Suprapubic skin (tissue), 4 donors: ENCODE measurements at regions not wholly inside any gene's neighbourhood (a gene's known extent, or its start where the extent isn't known, plus 50 kb on each side); places are given as distances from the start of the nearest gene placed in this dataset.
A peak's percentile ranks its signal among the peaks of the same experiment; 100 is the strongest.

ENCODE experiments used
- DNase-seq, 2 donors: peaks; one replicate each; pipeline ENCODE4 v3.0.0-alpha.2; 2019; ENCODE audit warnings: low spot score in 2 of 2
- H3K27ac ChIP-seq: fragments of 200-600 bp; sonication (generic); one replicate; pipeline ENCODE4 v1.5.1; 2019
- H3K27me3 ChIP-seq: fragments of 200-600 bp; sonication (generic); one replicate; pipeline ENCODE4 v1.5.1; 2019
- H3K36me3 ChIP-seq: fragments of 200-600 bp; sonication (generic); one replicate; pipeline ENCODE4 v1.5.1; 2019
- H3K4me1 ChIP-seq: fragments of 200-600 bp; sonication (generic); one replicate; pipeline ENCODE4 v1.5.1; 2019
- H3K4me3 ChIP-seq: fragments of 200-600 bp; sonication (generic); one replicate; pipeline ENCODE4 v1.5.1; 2019; ENCODE audit warnings: mild to moderate bottlenecking
- H3K9me3 ChIP-seq: fragments of 200-600 bp; sonication (generic); one replicate; pipeline ENCODE4 v1.5.1; 2019
- CTCF ChIP-seq, 2 donors: fragments of 200-600 bp in 1 of 2; fragments of 450-650 bp in 1 of 2; sonication (generic) in 1 of 2; IDR thresholded peaks; one replicate each; pipeline ENCODE4 v1.5.1; 2016 to 2019; ENCODE audit warnings: antibody characterized with exemption in 2 of 2, mild to moderate bottlenecking in 1 of 2, moderate library complexity in 1 of 2
- EP300 ChIP-seq: sonication (generic); formaldehyde crosslinking; IDR thresholded peaks from one replicate; pipeline ENCODE4 v1.6.1; 2017; ENCODE audit warnings: antibody characterized with exemption
- POLR2A ChIP-seq, 2 donors: fragments of 450-650 bp; IDR thresholded peaks; one replicate each; pipeline ENCODE4 v1.6.1; 2017; ENCODE audit warnings: antibody characterized with exemption in 2 of 2, mild to moderate bottlenecking in 2 of 2, moderate library complexity in 2 of 2
- POLR2AphosphoS5 ChIP-seq, 3 donors: sonication (generic); formaldehyde crosslinking; IDR thresholded peaks; one replicate each; pipeline ENCODE4 v1.6.1; 2017; ENCODE audit warnings: antibody characterized with exemption in 3 of 3
- WGBS: methylation state at CpG from one replicate; pipeline ENCODE4 v1.1.5; 2018; 5-methylcytosine and 5-hydroxymethylcytosine counted together

- TF ChIP-seq EP300 (no peak), POLR2A (IDR thresholded peaks at IDR 0.05) (no peak), CTCF (IDR thresholded peaks at IDR 0.05) (no peak), POLR2AphosphoS5 (IDR thresholded peaks at IDR 0.05) (no peak)
These were observed 92.6 kb upstream of the CASZ1 start for GRCh38 chr1:10888791-10889649.

GRCh38 chr1:10889650-10890353 lies 93.4 kb upstream of the CASZ1 start:
- 64% methylated on average over 20 of the region's 20 CpGs for WGBS
- no peak for DNase-seq
- Histone ChIP-seq H3K27me3 (peaks cover 54% of the 10 kb centered on the region), H3K36me3 (no peaks in the 10 kb centered on the region), H3K4me1 (peaks cover 31% of the 10 kb centered on the region), H3K9me3 (no peaks in the 10 kb centered on the region), H3K27ac (no peak overlapping the region), H3K4me3 (no peak overlapping the region)
- TF ChIP-seq EP300 = no peak
- no peak for TF ChIP-seq POLR2A (IDR thresholded peaks at IDR 0.05)
- no peak for TF ChIP-seq POLR2AphosphoS5 (IDR thresholded peaks at IDR 0.05)
- TF ChIP-seq CTCF (IDR thresholded peaks at IDR 0.05) = no peak

More at GRCh38 chr1:10888791-10889649, 92.6 kb upstream of the CASZ1 start:
- no peak for DNase-seq
- H3K4me3 ChIP-seq = peak overlapping the region; percentile 27
- 30% methylated on average over 17 of the region's 66 CpGs for WGBS
- no peak overlapping the region for H3K27ac ChIP-seq
- H3K9me3 ChIP-seq = no peaks in the 10 kb centered on the region
- H3K27me3 ChIP-seq = peaks cover 54% of the 10 kb centered on the region
- no peaks in the 10 kb centered on the region for H3K36me3 ChIP-seq
- H3K4me1 ChIP-seq = peaks cover 31% of the 10 kb centered on the region

- DNase-seq = no peak
- H3K9me3 ChIP-seq = no peaks in the 10 kb centered on the region
- H3K36me3 ChIP-seq = no peaks in the 10 kb centered on the region
- WGBS = 37% methylated on average over 7 of the region's 9 CpGs
- H3K27me3 ChIP-seq = peaks cover 47% of the 10 kb centered on the region
- peaks cover 31% of the 10 kb centered on the region for H3K4me1 ChIP-seq
- H3K27ac ChIP-seq = peak overlapping the region; percentile 64
- H3K4me3 ChIP-seq = no peak overlapping the region
- TF ChIP-seq POLR2AphosphoS5 (IDR thresholded peaks at IDR 0.05) (peak in 1 of 3 donors; percentile 60), POLR2A (IDR thresholded peaks at IDR 0.05) (no peak), EP300 (no peak), CTCF (IDR thresholded peaks at IDR 0.05) (no peak)
These were observed 94.1 kb upstream of the CASZ1 start for GRCh38 chr1:10890491-10891071.

- H3K36me3 ChIP-seq = no peaks in the 10 kb centered on the region
- H3K4me3 ChIP-seq = no peak overlapping the region
- H3K27me3 ChIP-seq = peaks cover 44% of the 10 kb centered on the region
- H3K27ac ChIP-seq = peak overlapping the region; percentile 64
- DNase-seq = no peak
- H3K9me3 ChIP-seq = no peaks in the 10 kb centered on the region
- no peak for TF ChIP-seq POLR2A (IDR thresholded peaks at IDR 0.05)
- no peak for TF ChIP-seq POLR2AphosphoS5 (IDR thresholded peaks at IDR 0.05)
- TF ChIP-seq EP300 = no peak
- TF ChIP-seq CTCF (IDR thresholded peaks at IDR 0.05) = no peak
- H3K4me1 ChIP-seq = peaks cover 31% of the 10 kb centered on the region
- 50% methylated on average over 3 of the region's 4 CpGs for WGBS
These were observed 94.6 kb upstream of the CASZ1 start for GRCh38 chr1:10891091-10891490.
